ENCODE measurements at regions not wholly inside any gene's neighbourhood (a gene's known extent, or its start where the extent isn't known, plus 50 kb on each side); places are given as distances from the start of the nearest gene placed in this dataset.

- H3K4me1 ChIP-seq (replicated peaks in 1 of 4; ENCODE audit: control insufficient read depth in 3 of 4, insufficient read depth in 4 of 4, low read length in 3 of 4), result no peaks in the 10 kb centered on the region
- H3K23ac ChIP-seq (ENCODE audit: insufficient read length), result no peak overlapping the region
- peaks cover 6% of the 10 kb centered on the region; the same call in 1 of the 2 replicates for H3K23me2 ChIP-seq (ENCODE audit: low read depth, low read length)
- H3K9ac ChIP-seq (replicated peaks in 1 of 4; ENCODE audit: extremely low read depth in 1 of 4, low read depth in 3 of 4, low read length in 3 of 4), result no peak overlapping the region
- H3K36me3 ChIP-seq (ENCODE audit: control insufficient read depth in 2 of 4, insufficient read depth in 4 of 4, low read length in 3 of 4), result no peaks in the 10 kb centered on the region
- FAIRE-seq, result no peak
- no peaks in the 10 kb centered on the region for H4K20me1 ChIP-seq (replicated peaks in 1 of 2; ENCODE audit: control insufficient read depth in 1 of 2, insufficient read depth in 2 of 2, low read length in 2 of 2)
- no peak overlapping the region for H3K4me2 ChIP-seq (ENCODE audit: insufficient read depth in 1 of 2, low read depth in 2 of 2, low read length in 2 of 2)
- H3K9me3 ChIP-seq (ENCODE audit: insufficient read depth in 2 of 2, low read depth in 1 of 2, low read length in 1 of 2), result no peaks in the 10 kb centered on the region
- H4K5ac ChIP-seq (ENCODE audit: insufficient read length, low read depth, low read length), result no peak overlapping the region
- POLR2A ChIA-PET (ENCODE audit: partially characterized antibody), result no interaction called here
- no peak for DNase-seq (ENCODE audit: low read depth in 1 of 2, low spot score in 2 of 2)
- H3K56ac ChIP-seq (replicated peaks; ENCODE audit: insufficient read length, low read depth, low read length), result no peak overlapping the region
- no peak overlapping the region for H2AFZ ChIP-seq (ENCODE audit: low read length)
- H4K8ac ChIP-seq (ENCODE audit: extremely low read depth, insufficient read depth, low read length), result no peak overlapping the region
- H4K91ac ChIP-seq (replicated peaks; ENCODE audit: insufficient read length, low read length), result no peak overlapping the region
- H2BK15ac ChIP-seq (ENCODE audit: low read length), result no peak overlapping the region
- H3K4ac ChIP-seq (replicated peaks; ENCODE audit: insufficient read length, low read depth, low read length), result no peak overlapping the region
- H2AK5ac ChIP-seq (ENCODE audit: low read depth, low read length), result no peak overlapping the region
- CTCF ChIA-PET (ENCODE audit: partially characterized antibody), result interaction anchor here (0.7 to 1.8 kb wide), 8 partner anchors 8 to 373 kb away, joined by 3 to 7 read pairs (median 3); no protein-coding TSS in a partner anchor
- no peak overlapping the region for H3K14ac ChIP-seq (ENCODE audit: insufficient read length)
- H2BK120ac ChIP-seq (replicated peaks; ENCODE audit: low read depth, low read length), result no peak overlapping the region
- H3K27me3 ChIP-seq (replicated peaks in 1 of 4; ENCODE audit: control insufficient read depth in 3 of 4, extremely low read depth in 1 of 4, insufficient read depth in 3 of 4, low read length in 3 of 4), result no peaks in the 10 kb centered on the region
- H3K79me1 ChIP-seq (ENCODE audit: low read depth, low read length), result no peaks in the 10 kb centered on the region
- H2BK20ac ChIP-seq (ENCODE audit: low read length), result no peak overlapping the region
- no peak overlapping the region for H2BK5ac ChIP-seq (ENCODE audit: low read depth, low read length)
- H3K27ac ChIP-seq (ENCODE audit: low read depth, low read length), result no peak overlapping the region
- no peak overlapping the region for H3K4me3 ChIP-seq (ENCODE audit: extremely low read depth in 1 of 4, insufficient read depth in 2 of 4, low read depth in 3 of 4, low read length in 4 of 4)
- no peak overlapping the region for H2BK12ac ChIP-seq (ENCODE audit: low read depth, low read length)
- TF ChIP-seq KDM4A (IDR thresholded peaks at IDR 0.05; ENCODE audit: low read depth, low read length, severe bottlenecking) (no peak), NANOG (IDR thresholded peaks at IDR 0.05; ENCODE audit: insufficient read depth, low read depth, low read length, poor library complexity, severe bottlenecking) (no peak), SIX5 (IDR thresholded peaks at IDR 0.05; ENCODE audit: low read depth, low read length) (no peak), FOSL1 (IDR thresholded peaks at IDR 0.05; ENCODE audit: insufficient read depth, low read depth, low read length) (no peak), KDM5A (IDR thresholded peaks at IDR 0.05; ENCODE audit: low read length) (no peak), SIN3A (conservative IDR thresholded peaks at IDR 0.05 in 1 of 2, IDR thresholded peaks at IDR 0.05 in 1 of 2; ENCODE audit: low read depth in 1 of 2, low read length in 2 of 2) (no peak), CHD1 (IDR thresholded peaks at IDR 0.05; ENCODE audit: low read depth, low read length) (no peak), CTCF (IDR thresholded peaks at IDR 0.05; ENCODE audit: control extremely low read depth in 1 of 3, insufficient read depth in 1 of 3, low read depth in 1 of 3, low read length in 3 of 3) (no peak), CTBP2 (IDR thresholded peaks at IDR 0.05; ENCODE audit: borderline replicate concordance, insufficient read depth, insufficient read length, low read length) (no peak), POLR2A (IDR thresholded peaks at IDR 0.05; ENCODE audit: control extremely low read depth in 1 of 2, low read depth in 2 of 2, low read length in 2 of 2) (no peak), RBBP5 (IDR thresholded peaks at IDR 0.05; ENCODE audit: borderline replicate concordance, low read depth, low read length) (no peak)
- 72% methylated on average over 6 of the region's 6 CpGs; no CpG with 5 or more reads in 1 of the 2 experiments for WGBS, 2 experiments (ENCODE audit: extremely low coverage in 1 of 2, insufficient coverage in 1 of 2, insufficient read length in 1 of 2, insufficient replicate concordance in 2 of 2, low coverage in 1 of 2, low lambda C conversion rate in 2 of 2, missing lambda C conversion rate in 1 of 2)
- no peak overlapping the region for H3K18ac ChIP-seq (ENCODE audit: extremely low read depth, low read length)
- H3K79me2 ChIP-seq (ENCODE audit: control insufficient read depth in 1 of 2, insufficient read depth in 2 of 2, low read length in 2 of 2), result no peaks in the 10 kb centered on the region
These were observed 62.6 kb upstream of the IGF1 start for GRCh38 chr12:102542816-102543440.

Measured in H1 (cell line).